AG09319 (cell line): ENCODE measurements at regions not wholly inside any gene's neighbourhood (a gene's known extent, or its start where the extent isn't known, plus 50 kb on each side); places are given as distances from the start of the nearest gene placed in this dataset.

Experiments
- DNase-seq: peaks from one replicate; pipeline ENCODE4 v3.0.0-alpha.2; 2010; ENCODE audit warnings: low read depth; ENCODE audit errors: extremely low read depth
- TF ChIP-seq, protein P1 (sequence below): IDR thresholded peaks from 2 replicates; pipeline ENCODE4 v1.5.1; 2011; ENCODE audit warnings: low read depth, mild to moderate bottlenecking, inconsistent platforms, low read length, moderate library complexity

DNA sequence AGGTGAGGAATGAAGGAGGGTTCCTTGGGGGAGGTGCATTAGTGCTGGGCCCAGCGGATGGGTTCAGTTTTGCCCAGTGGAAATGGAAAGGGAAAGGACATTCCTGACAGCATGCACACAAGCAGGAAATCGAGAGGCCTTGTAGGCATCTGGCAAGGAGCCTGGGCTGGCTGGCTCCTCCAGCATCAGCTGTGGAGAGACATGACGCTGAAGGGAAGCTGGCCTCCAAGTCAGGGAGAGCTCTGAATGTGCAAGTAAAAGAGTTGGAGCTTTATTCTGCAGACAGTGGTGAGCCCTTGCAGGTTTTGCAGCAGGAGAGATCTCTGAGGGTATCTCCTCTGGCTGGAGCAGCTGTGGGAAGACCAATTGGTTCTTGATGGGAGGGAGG is 154.3 kb downstream of the MRPL14 start:
- TF ChIP-seq, protein P1, sequence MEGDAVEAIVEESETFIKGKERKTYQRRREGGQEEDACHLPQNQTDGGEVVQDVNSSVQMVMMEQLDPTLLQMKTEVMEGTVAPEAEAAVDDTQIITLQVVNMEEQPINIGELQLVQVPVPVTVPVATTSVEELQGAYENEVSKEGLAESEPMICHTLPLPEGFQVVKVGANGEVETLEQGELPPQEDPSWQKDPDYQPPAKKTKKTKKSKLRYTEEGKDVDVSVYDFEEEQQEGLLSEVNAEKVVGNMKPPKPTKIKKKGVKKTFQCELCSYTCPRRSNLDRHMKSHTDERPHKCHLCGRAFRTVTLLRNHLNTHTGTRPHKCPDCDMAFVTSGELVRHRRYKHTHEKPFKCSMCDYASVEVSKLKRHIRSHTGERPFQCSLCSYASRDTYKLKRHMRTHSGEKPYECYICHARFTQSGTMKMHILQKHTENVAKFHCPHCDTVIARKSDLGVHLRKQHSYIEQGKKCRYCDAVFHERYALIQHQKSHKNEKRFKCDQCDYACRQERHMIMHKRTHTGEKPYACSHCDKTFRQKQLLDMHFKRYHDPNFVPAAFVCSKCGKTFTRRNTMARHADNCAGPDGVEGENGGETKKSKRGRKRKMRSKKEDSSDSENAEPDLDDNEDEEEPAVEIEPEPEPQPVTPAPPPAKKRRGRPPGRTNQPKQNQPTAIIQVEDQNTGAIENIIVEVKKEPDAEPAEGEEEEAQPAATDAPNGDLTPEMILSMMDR: no peak
- DNase-seq: peak; percentile 77

DNA sequence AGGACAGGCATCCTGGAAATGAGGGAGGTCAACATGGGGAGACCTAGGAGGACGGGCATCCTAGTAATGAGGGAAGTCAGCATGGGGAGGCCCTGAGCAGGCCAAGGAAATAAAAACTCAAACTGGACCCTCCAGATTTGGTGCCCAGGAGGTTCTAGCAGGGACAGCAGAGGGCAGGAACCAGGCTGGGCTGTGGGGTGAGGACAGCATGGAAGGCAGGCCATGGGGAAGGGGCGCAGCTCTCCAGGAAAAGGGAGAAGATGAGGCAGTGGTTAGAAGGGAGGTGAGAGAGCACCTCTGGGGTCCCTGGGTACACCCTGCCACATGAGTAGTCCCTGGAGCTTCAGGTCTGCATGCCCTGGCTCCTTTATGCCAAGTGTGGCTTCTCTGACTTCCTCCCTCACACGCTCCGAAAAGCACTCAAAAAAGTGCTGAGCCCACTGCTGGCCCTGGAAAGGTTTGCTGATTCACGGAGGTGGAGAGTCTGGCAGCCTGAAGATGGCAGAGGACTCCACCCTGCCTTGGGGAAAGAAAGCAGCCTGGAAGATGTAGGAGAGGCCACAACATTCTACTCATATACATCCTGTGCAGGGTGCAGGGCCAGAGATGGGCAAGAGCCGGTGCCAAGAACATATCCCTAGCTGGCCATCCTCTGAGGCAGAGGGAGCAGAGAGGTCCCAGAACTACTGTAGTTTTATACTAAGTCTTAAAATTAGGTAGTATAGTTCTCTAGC is 154.9 kb downstream of the MRPL14 start:
- DNase-seq: no peak
- TF ChIP-seq, protein P1: peak; percentile 2

DNA sequence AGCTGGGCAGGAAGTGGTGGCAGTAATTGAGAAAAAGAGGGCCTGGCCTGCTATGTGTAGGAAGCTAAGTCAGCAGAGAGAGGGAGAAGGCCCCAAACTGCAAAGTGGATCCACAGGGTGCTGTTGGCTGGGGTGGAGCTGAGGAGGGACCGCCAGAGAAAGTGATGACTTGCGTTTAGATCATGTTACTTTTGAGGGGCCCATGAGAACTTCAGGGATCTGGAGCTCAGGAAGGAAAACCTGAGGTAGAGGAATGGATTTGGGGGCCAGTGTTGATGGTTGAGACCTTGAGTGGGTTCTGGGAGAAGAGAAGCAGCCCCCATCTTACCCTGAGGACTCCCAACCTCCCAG is 155.5 kb downstream of the MRPL14 start:
- TF ChIP-seq, protein P1: no peak
- DNase-seq: no peak

DNA sequence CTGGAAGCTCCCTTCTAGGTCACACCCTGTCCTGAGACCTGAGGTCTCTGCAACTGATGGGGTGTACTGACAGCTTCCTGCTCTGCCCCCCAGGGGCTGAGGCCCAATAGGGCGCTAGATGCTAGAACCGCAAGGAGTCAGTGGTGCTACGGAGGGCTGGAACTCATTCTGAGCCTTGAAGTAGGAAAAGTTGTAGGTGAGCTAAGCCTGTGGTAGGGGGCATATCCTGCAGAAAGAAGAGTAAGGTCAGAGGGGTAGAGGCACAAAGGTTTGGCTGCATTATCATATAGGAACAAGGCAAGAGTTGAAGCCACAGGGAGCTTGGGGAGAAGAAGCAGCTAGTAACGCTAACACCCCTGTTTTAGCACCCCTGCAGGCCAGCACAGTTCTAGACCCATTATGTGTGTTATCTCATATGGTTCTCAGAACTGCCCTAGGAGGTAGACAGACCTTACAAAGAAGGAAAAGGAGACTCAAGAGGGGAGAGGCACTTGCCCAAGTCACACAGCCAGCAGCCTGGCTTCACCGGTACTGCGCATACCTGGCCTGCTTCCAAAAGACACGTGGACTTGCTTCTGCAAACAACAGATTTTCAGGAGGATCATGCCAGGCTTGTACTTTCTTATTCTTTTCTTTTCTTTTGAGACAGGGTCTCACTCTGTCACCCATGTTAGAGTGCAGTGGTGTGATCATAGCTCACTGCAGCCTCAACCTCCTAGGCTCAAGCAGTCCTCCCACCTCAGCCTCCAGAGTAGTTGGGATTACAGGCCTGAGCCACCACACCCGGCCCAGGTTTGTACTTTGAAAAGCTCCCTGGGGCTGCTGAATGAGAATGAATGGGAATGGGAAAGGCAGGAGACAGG is 156.1 kb downstream of the MRPL14 start:
- TF ChIP-seq, protein P1: no peak
- no peak for DNase-seq

DNA sequence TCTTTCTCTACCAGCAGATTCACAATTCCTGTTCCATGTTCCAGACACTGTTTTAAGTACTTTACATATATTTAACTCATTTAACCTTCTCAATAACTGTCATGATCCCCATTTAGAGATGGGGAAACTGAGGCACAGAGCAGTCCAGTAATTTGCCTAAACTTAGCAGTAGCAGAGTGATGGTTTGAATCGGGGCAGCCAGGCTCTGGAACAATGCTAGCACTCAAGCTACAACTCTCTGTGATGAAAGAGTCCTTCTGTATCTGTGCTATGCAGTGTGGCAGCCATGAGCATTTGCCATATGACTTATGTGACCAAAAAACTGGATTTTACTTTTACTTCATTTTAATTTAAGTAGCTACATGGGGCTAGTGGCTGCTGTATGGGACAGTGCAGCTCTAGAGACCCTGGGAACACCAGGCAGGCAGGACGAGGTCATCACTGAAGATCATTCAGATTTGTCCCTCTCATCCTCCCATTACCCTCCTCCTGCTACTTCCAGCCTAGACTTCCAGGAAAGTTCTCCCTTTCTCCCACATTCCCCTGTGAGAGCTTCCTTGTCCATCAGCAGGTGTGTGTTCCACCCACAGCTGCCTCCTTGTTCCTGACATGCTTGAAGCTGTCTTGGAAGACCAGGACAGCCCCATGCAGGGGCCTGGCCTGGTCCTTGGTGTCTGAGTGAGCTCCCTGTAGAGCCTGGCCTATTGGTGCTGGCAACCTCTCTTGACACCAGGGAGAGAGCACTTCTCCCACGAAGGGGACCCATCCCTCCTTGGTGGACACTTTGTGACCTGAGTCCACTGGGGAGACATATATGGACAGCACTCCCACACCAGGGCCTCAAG is 157.0 kb downstream of the MRPL14 start:
- TF ChIP-seq, protein P1: no peak
- DNase-seq: no peak

DNA sequence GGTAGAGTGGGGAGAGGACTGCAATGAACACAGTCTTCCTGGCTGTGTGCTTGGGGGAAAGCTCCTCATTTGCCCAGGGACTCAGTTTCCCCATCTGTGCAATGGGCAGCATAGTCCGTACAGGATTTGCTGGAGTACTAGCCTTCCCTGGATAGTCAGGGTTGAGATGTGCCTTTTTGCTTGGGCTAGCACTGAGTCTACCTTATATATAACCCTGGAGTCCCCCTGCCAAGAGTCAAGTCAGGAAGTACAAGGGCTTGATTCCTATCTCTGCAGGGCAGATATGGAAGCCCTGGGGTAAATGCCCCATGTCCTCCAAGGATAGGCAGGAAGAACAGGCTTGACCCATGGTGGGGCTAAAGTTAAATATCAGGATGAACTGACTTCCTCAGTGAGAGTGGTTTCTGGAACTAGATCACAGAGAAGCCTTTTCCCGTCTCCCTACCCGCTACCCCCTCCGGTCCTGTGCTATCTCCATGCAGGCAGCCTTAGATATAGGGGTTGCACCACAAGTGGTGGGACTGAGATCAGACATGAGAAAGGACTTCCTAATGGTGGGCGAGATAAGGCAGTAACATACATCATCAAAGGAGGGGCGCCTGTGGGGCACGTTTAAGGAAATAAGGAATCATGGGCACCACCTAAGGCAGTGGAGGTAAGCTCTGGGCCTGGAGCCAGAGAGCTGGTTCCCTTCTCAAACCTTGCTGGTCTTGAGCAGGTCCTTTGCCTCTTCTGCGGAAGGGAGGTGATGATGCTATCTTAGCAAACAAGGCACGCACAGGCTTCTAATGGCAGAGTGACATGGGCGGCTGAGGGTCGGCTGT is 157.9 kb downstream of the MRPL14 start:
- TF ChIP-seq, protein P1: no peak
- no peak for DNase-seq
